ENCODE measurements at regions not wholly inside any gene's neighbourhood (a gene's known extent, or its start where the extent isn't known, plus 50 kb on each side); places are given as distances from the start of the nearest gene placed in this dataset.
A peak's percentile ranks its signal among the peaks of the same experiment; 100 is the strongest.

DNA sequence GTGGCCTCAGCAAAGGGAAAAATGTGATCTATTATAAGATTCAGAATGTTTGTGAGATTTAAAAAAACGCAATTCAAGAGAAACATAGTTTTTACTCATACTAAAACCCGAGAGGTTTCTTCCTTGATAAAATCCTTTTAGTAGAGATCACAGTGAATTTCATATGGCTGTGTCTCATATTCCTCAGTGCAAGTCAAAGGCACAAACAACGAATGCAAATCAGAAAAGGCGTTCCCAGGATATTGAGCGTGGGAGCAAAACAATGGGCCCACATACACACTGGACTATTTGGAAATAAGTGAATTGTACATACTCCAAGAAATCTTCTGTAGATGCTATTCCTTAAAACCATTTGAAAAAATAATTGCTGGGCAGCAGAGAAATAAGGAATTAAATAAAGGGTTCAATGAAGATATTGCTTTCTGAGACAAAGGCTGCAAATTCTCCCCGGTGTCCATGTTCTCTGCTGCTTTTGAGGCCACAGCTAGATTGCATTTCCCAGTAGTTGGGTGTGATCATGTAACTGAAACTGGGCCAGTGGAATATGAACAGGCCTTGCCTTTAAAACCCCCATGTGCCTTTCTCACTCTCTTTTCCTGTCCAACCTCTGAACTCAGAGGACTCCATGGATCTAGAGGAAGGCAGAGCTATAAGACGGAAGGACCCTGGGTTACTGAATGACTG lies 144.6 kb upstream of the TBL1XR1 start:
- Mint-ChIP-seq H3K36me3 (ENCODE audit: insufficient read depth, unreplicated experiment) (peaks cover 28% of the 10 kb centered on the region), H3K9me3 (ENCODE audit: low read depth, unreplicated experiment) (no peaks in the 10 kb centered on the region), H3K27ac (ENCODE audit: unreplicated experiment) (no peak overlapping the region), H3K4me3 (ENCODE audit: low read depth, unreplicated experiment) (no peak overlapping the region), H3K4me1 (ENCODE audit: low read depth, unreplicated experiment) (peaks cover 74% of the 10 kb centered on the region), H3K27me3 (ENCODE audit: unreplicated experiment) (no peaks in the 10 kb centered on the region)
- no peak for TF ChIP-seq CTCF (IDR thresholded peaks at IDR 0.05; ENCODE audit: unreplicated experiment)
- DNase-seq: no peak
- CTCF ChIA-PET: interaction anchor here (0.5 to 2.4 kb wide), 4 partner anchors 11 to 128 kb away, joined by 3 to 7 read pairs (median 4); no protein-coding TSS in a partner anchor
- intact Hi-C loops (cut with micrococcal nuclease; ENCODE audit: unreplicated experiment): no loop called here
- no TSS peak for BruUV-seq (replicated peaks)

GRCh38 chr3:177343122-177343625 lies 145.9 kb upstream of the TBL1XR1 start:
- H3K36me3 Mint-ChIP-seq (ENCODE audit: insufficient read depth, unreplicated experiment): peaks cover 27% of the 10 kb centered on the region
- H3K4me3 Mint-ChIP-seq (ENCODE audit: low read depth, unreplicated experiment): no peak overlapping the region
- BruUV-seq (replicated peaks): no TSS peak
- no peak for TF ChIP-seq CTCF (IDR thresholded peaks at IDR 0.05; ENCODE audit: unreplicated experiment)
- intact Hi-C loops (cut with micrococcal nuclease; ENCODE audit: unreplicated experiment): no loop called here
- no peak for DNase-seq
- H3K27me3 Mint-ChIP-seq (ENCODE audit: unreplicated experiment): no peaks in the 10 kb centered on the region
- CTCF ChIA-PET: no interaction called here
- peak overlapping the region; percentile 100 for H3K27ac Mint-ChIP-seq (ENCODE audit: unreplicated experiment)
- H3K4me1 Mint-ChIP-seq (ENCODE audit: low read depth, unreplicated experiment): peaks cover 74% of the 10 kb centered on the region
- no peaks in the 10 kb centered on the region for H3K9me3 Mint-ChIP-seq (ENCODE audit: low read depth, unreplicated experiment)

DNA sequence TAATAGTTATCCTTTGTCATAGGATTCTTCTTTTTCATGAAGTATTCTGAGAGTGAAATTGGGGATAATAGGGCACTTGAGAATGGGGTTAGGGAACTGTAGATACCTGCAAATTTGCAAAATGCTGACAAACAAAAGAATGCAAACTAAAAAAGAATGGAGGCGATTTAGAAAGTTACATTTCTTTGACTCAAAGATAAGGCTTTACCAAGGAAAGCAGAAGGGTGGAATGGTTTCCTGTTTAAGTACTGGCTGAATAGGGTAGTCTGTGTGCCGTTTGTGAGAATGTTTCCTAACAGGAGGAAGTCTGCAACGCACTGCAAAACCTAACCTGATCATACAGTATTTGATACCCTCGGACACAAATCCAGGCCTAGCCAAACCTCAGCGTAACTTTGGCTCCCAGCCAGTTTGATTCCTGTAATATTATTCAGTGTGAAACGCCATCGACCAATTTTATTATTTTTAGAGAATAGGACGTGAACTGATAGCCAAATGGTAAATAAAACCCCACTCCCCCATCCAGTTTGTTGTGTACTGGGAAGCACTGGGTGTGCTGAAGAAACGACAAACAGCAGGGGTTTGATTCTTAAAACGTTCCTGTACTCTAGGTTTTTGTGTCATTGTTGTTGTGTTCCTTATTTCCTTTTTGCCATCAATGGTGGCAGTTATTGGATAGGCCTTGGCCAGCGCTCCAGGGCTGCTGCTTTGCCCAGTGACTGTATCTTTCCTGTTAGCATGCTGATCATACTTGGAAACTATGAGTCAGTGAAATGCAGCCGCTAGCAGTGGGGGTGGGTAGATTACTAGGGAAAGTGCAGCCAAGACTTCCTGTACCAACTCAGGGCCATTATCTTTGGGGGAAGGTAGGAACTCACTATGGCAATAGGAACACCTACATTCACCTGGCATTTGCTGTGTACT lies 148.0 kb upstream of the TBL1XR1 start:
- no peak for TF ChIP-seq CTCF (IDR thresholded peaks at IDR 0.05; ENCODE audit: unreplicated experiment)
- Mint-ChIP-seq H3K27ac (ENCODE audit: unreplicated experiment) (peak overlapping the region; percentile 100), H3K9me3 (ENCODE audit: low read depth, unreplicated experiment) (no peaks in the 10 kb centered on the region), H3K4me3 (ENCODE audit: low read depth, unreplicated experiment) (peak overlapping the region; percentile 63), H3K4me1 (ENCODE audit: low read depth, unreplicated experiment) (peaks cover 74% of the 10 kb centered on the region), H3K36me3 (ENCODE audit: insufficient read depth, unreplicated experiment) (peaks cover 23% of the 10 kb centered on the region), H3K27me3 (ENCODE audit: unreplicated experiment) (no peaks in the 10 kb centered on the region)
- TSS peak; percentile 72 for BruUV-seq (replicated peaks)
- peak; percentile 93 for DNase-seq
- CTCF ChIA-PET: interaction anchor here (0.7 to 2.4 kb wide), 5 partner anchors 12 to 785 kb away, joined by 3 to 10 read pairs (median 5); no protein-coding TSS in a partner anchor
- intact Hi-C loops (cut with micrococcal nuclease; ENCODE audit: unreplicated experiment): loop anchor here (1.0 to 5.0 kb wide), 3 partner anchors 12 to 272 kb away; no protein-coding TSS in a partner anchor

- Mint-ChIP-seq H3K9me3 (ENCODE audit: low read depth, unreplicated experiment) (no peaks in the 10 kb centered on the region), H3K4me1 (ENCODE audit: low read depth, unreplicated experiment) (peaks cover 74% of the 10 kb centered on the region), H3K4me3 (ENCODE audit: low read depth, unreplicated experiment) (peak overlapping the region; percentile 63), H3K27ac (ENCODE audit: unreplicated experiment) (peak overlapping the region; percentile 100), H3K36me3 (ENCODE audit: insufficient read depth, unreplicated experiment) (peaks cover 23% of the 10 kb centered on the region), H3K27me3 (ENCODE audit: unreplicated experiment) (no peaks in the 10 kb centered on the region)
- no peak for DNase-seq
- no TSS peak for BruUV-seq (replicated peaks)
- CTCF ChIA-PET: interaction anchor here (0.6 to 2.4 kb wide), 7 partner anchors 11 to 785 kb away, joined by 3 to 10 read pairs (median 4); no protein-coding TSS in a partner anchor
- no peak for TF ChIP-seq CTCF (IDR thresholded peaks at IDR 0.05; ENCODE audit: unreplicated experiment)
- intact Hi-C loops (cut with micrococcal nuclease; ENCODE audit: unreplicated experiment): loop anchor here (1.0 to 5.0 kb wide), 3 partner anchors 11 to 271 kb away; no protein-coding TSS in a partner anchor
Measured at GRCh38 chr3:177345973-177346503, 148.8 kb upstream of the TBL1XR1 start.

Data from Calu3 (cell line).